Endodermal cell (in vitro differentiated cells): ENCODE measurements at regions not wholly inside any gene's neighbourhood (a gene's known extent, or its start where the extent isn't known, plus 50 kb on each side); places are given as distances from the start of the nearest gene placed in this dataset.

Experiments
- DNase-seq: peaks from one replicate; pipeline ENCODE4 v3.0.0-alpha.2; 2017
- H3K27ac ChIP-seq: 2 replicates; pipeline ENCODE4 v1.5.1; 2013; ENCODE audit warnings: mild to moderate bottlenecking, low read depth, low read length, moderate library complexity
- H3K27me3 ChIP-seq: 2 replicates; pipeline ENCODE4 v1.6.1; 2013; ENCODE audit warnings: mild to moderate bottlenecking, low read length, moderate library complexity; ENCODE audit not compliant: insufficient read depth, control insufficient read depth, poor library complexity, severe bottlenecking
- H3K36me3 ChIP-seq: 2 replicates; pipeline ENCODE4 v1.7.0; 2013; ENCODE audit warnings: mild to moderate bottlenecking, low read length, moderate library complexity; ENCODE audit not compliant: control insufficient read depth, insufficient read depth
- H3K4me1 ChIP-seq: one replicate; pipeline ENCODE4 v1.7.0; 2013; ENCODE audit warnings: low read length; ENCODE audit not compliant: control insufficient read depth, insufficient read depth
- H3K4me3 ChIP-seq: 2 replicates; pipeline ENCODE4 v1.5.1; 2013; ENCODE audit warnings: mild to moderate bottlenecking, low read length, moderate library complexity
- H3K9ac ChIP-seq: 2 replicates; pipeline ENCODE4 v1.6.1; 2013; ENCODE audit warnings: mild to moderate bottlenecking, low read length, moderate library complexity; ENCODE audit not compliant: poor library complexity, severe bottlenecking; ENCODE audit errors: extremely low read depth
- H3K9me3 ChIP-seq: 2 replicates; pipeline ENCODE4 v1.6.1; 2013; ENCODE audit warnings: mild to moderate bottlenecking, low read length, moderate library complexity; ENCODE audit not compliant: control insufficient read depth
- H3K27ac Mint-ChIP-seq: 2 replicates; pipeline ENCODE4 v1.8.0; 2020; ENCODE audit warnings: mixed read lengths
- H3K27me3 Mint-ChIP-seq: 2 replicates; pipeline ENCODE4 v1.8.0; 2021; ENCODE audit warnings: mild to moderate bottlenecking, mixed read lengths; ENCODE audit not compliant: insufficient read depth
- H3K36me3 Mint-ChIP-seq: 2 replicates; pipeline ENCODE4 v1.8.0; 2020; ENCODE audit warnings: low read depth, mixed read lengths
- H3K4me1 Mint-ChIP-seq: 2 replicates; pipeline ENCODE4 v1.8.0; 2020; ENCODE audit warnings: mixed read lengths
- H3K4me3 Mint-ChIP-seq: 2 replicates; pipeline ENCODE4 v1.8.0; 2020; ENCODE audit warnings: mild to moderate bottlenecking, moderate library complexity, mixed read lengths
- H3K9me3 Mint-ChIP-seq: 2 replicates; pipeline ENCODE4 v1.8.0; 2020; ENCODE audit warnings: mild to moderate bottlenecking, mixed read lengths
- CTCF ChIP-seq: fragments of 200-600 bp; sonication (generic); conservative IDR thresholded peaks from 2 replicates; pipeline ENCODE4 v1.5.0; 2021; ENCODE audit warnings: antibody characterized with exemption, mild to moderate bottlenecking
- whole genome bisulfite sequencing, 2 experiments: methylation state at CpG; one replicate each; pipeline versions ENCODE4 v1.1.5 to v1.1.7; 2013; ENCODE audit warnings: missing lambda C conversion rate in 2 of 2, mixed read lengths in 1 of 2; ENCODE audit not compliant: insufficient coverage in 1 of 2, insufficient read length in 1 of 2; 5-methylcytosine and 5-hydroxymethylcytosine counted together

GRCh38 chr16:54548281-54548680 is 261.7 kb upstream of the IRX3 start:
- H3K4me3 ChIP-seq, result no peak overlapping the region
- no peak for DNase-seq
- no peaks in the 10 kb centered on the region for H3K36me3 Mint-ChIP-seq
- H3K27me3 ChIP-seq, result no peaks in the 10 kb centered on the region
- H3K4me3 Mint-ChIP-seq, result no peak overlapping the region
- no peaks in the 10 kb centered on the region for H3K9me3 Mint-ChIP-seq
- H3K9ac ChIP-seq, result no peak overlapping the region
- 90 to 100% methylated on average over 1 to 6 of the region's 7 CpGs for WGBS, 2 experiments
- H3K9me3 ChIP-seq, result no peaks in the 10 kb centered on the region
- no peak overlapping the region for H3K27ac ChIP-seq
- no peak for TF ChIP-seq CTCF
- H3K4me1 ChIP-seq, result peaks cover 3% of the 10 kb centered on the region
- no peaks in the 10 kb centered on the region for H3K36me3 ChIP-seq
- peaks cover 12% of the 10 kb centered on the region for H3K27me3 Mint-ChIP-seq
- H3K4me1 Mint-ChIP-seq, result peaks cover 6% of the 10 kb centered on the region
- H3K27ac Mint-ChIP-seq, result no peak overlapping the region

- no peak overlapping the region for H3K27ac ChIP-seq
- H3K4me1 ChIP-seq, result peaks cover 3% of the 10 kb centered on the region
- Mint-ChIP-seq H3K27me3 (peaks cover 12% of the 10 kb centered on the region), H3K4me1 (peaks cover 6% of the 10 kb centered on the region), H3K27ac (no peak overlapping the region), H3K9me3 (no peaks in the 10 kb centered on the region), H3K36me3 (no peaks in the 10 kb centered on the region), H3K4me3 (no peak overlapping the region)
- H3K4me3 ChIP-seq, result no peak overlapping the region
- no peaks in the 10 kb centered on the region for H3K9me3 ChIP-seq
- DNase-seq, result no peak
- no peak overlapping the region for H3K9ac ChIP-seq
- H3K27me3 ChIP-seq, result no peaks in the 10 kb centered on the region
- WGBS, 2 experiments, result 67 to 71% methylated on average over 3 to 4 of the region's 4 CpGs
- no peak for TF ChIP-seq CTCF
- H3K36me3 ChIP-seq, result no peaks in the 10 kb centered on the region
Measured at GRCh38 chr16:54547052-54547451, 260.5 kb upstream of the IRX3 start.

- no peak for TF ChIP-seq CTCF
- Histone ChIP-seq H3K27ac (peak overlapping the region; percentile 76), H3K4me1 (peaks cover 3% of the 10 kb centered on the region), H3K36me3 (no peaks in the 10 kb centered on the region), H3K4me3 (no peak overlapping the region), H3K27me3 (no peaks in the 10 kb centered on the region), H3K9me3 (no peaks in the 10 kb centered on the region), H3K9ac (no peak overlapping the region)
- Mint-ChIP-seq H3K27ac (no peak overlapping the region), H3K4me1 (peaks cover 6% of the 10 kb centered on the region), H3K36me3 (no peaks in the 10 kb centered on the region), H3K4me3 (no peak overlapping the region), H3K27me3 (peaks cover 12% of the 10 kb centered on the region), H3K9me3 (no peaks in the 10 kb centered on the region)
- 78 to 90% methylated on average over 5 of the region's 5 CpGs for WGBS, 2 experiments
- DNase-seq, result no peak
Measured at GRCh38 chr16:54546521-54546920, 259.9 kb upstream of the IRX3 start.
